PC-9 (cell line): ENCODE measurements at regions not wholly inside any gene's neighbourhood (a gene's known extent, or its start where the extent isn't known, plus 50 kb on each side); places are given as distances from the start of the nearest gene placed in this dataset.

Experiments used
- BruUV-seq: library from RNA; stranded (reverse); fragments of 400-500 nt; replicated peaks from 2 replicates; lab custom pipeline; 2021; lab: Mats Ljungman, UMichigan
- CTCF ChIA-PET: fragments of 300-600 bp; sonication (Branson Sonifier 250); formaldehyde crosslinking; loops from one replicate; lab custom pipeline; 2022; ENCODE audit warnings: antibody characterized with exemption; lab: Charles Lee
- POLR2A ChIA-PET: fragments of 300-600 bp; sonication (Branson Sonifier 250); formaldehyde crosslinking; loops from one replicate; lab custom pipeline; 2022; ENCODE audit warnings: antibody characterized with exemption; ENCODE audit not compliant: unreplicated experiment; lab: Charles Lee
- DNase-seq, 2 experiments: peaks; one replicate each; pipeline versions ENCODE4 v3.0.0 to v3.0.0-alpha.2; 2015 to 2022; ENCODE audit warnings: mixed read lengths in 1 of 2
- H2AFZ ChIP-seq: fragments of 200-600 bp; sonication (generic); 2 replicates; pipeline ENCODE4 v1.8.1; 2017; ENCODE audit warnings: antibody characterized with exemption
- H3F3A ChIP-seq: fragments of 200-600 bp; sonication (generic); 2 replicates; pipeline ENCODE4 v1.8.1; 2017; ENCODE audit warnings: antibody characterized with exemption, mild to moderate bottlenecking, low read depth; ENCODE audit not compliant: insufficient read depth
- H3K27ac ChIP-seq: fragments of 200-600 bp; sonication (generic); 2 replicates; pipeline ENCODE4 v1.6.1; 2016; ENCODE audit warnings: mixed run types
- H3K27me3 ChIP-seq: fragments of 200-600 bp; sonication (generic); 2 replicates; pipeline ENCODE4 v1.6.1; 2016; ENCODE audit warnings: low read depth, mixed run types; ENCODE audit not compliant: insufficient read depth
- H3K36me3 ChIP-seq: fragments of 200-600 bp; sonication (generic); 2 replicates; pipeline ENCODE4 v1.6.1; 2016; ENCODE audit warnings: low read depth, mixed run types
- H3K4me1 ChIP-seq: fragments of 200-600 bp; sonication (generic); replicated peaks from 2 replicates; pipeline ENCODE4 v1.6.1; 2016; ENCODE audit warnings: mixed run types; ENCODE audit not compliant: insufficient read depth
- H3K4me2 ChIP-seq: fragments of 200-600 bp; sonication (generic); 2 replicates; pipeline ENCODE4 v1.6.1; 2017; ENCODE audit warnings: mixed run types
- H3K4me3 ChIP-seq: fragments of 200-600 bp; sonication (generic); 2 replicates; pipeline ENCODE4 v1.6.1; 2016; ENCODE audit warnings: mixed run types
- H3K79me2 ChIP-seq: fragments of 200-600 bp; sonication (generic); 2 replicates; pipeline ENCODE4 v1.6.1; 2017; ENCODE audit warnings: low read depth, mixed run types
- H3K9me2 ChIP-seq: fragments of 200-600 bp; sonication (generic); 2 replicates; pipeline ENCODE4 v1.8.1; 2017; ENCODE audit warnings: mild to moderate bottlenecking; ENCODE audit not compliant: insufficient read depth
- H3K9me3 ChIP-seq: fragments of 200-600 bp; sonication (generic); 2 replicates; pipeline ENCODE4 v1.8.1; 2016; ENCODE audit warnings: low read depth; ENCODE audit not compliant: insufficient read depth
- H4K20me1 ChIP-seq: fragments of 200-600 bp; sonication (generic); 2 replicates; pipeline ENCODE4 v1.8.1; 2017; ENCODE audit not compliant: insufficient read depth
- EZH2 ChIP-seq: fragments of 200-600 bp; sonication (generic); IDR thresholded peaks from 2 replicates; pipeline ENCODE4 v1.8.0; 2017; ENCODE audit warnings: antibody characterized with exemption, low read depth
- intact Hi-C: fragments of 100-400 bp; cut with micrococcal nuclease; formaldehyde crosslinking; loops from one replicate; pipeline ENCODE4 v1.10.0; 2022; ENCODE audit not compliant: unreplicated experiment
- TF ChIP-seq, protein P1 (sequence below): fragments of 200-600 bp; sonication (generic); conservative IDR thresholded peaks from 2 replicates; pipeline ENCODE4 v1.6.1; 2017; ENCODE audit warnings: mixed run types, antibody characterized with exemption, mild to moderate bottlenecking, moderate library complexity

DNA sequence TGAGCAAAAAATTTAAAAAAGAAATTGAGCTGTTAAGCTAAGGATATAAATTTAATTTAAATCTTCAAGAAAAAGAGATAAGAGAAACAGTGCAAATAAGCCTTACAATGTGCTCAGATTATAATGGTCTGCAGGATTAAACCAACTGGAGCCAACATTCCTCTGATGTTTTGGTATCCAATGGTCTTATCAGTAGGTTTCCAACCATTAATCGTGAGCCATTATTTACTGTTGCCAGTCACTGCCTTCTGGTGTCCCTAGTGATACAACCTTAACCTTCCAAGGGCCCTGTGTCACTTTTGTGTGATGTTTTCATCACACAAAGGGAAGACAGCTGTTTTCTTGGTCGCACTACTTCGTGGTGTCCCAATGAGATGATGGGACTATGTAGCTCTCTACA is 134.5 kb upstream of the CTAGE1 start:
- H3K4me3 ChIP-seq: no peak overlapping the region
- peak overlapping the region; percentile 62 for H3K4me2 ChIP-seq
- H3K9me2 ChIP-seq: no peaks in the 10 kb centered on the region
- intact Hi-C loops: loop anchor here (5.0 kb wide), 1 partner anchor 270 kb away; no protein-coding TSS in a partner anchor
- TF ChIP-seq EZH2: no peak
- TF ChIP-seq, protein P1, sequence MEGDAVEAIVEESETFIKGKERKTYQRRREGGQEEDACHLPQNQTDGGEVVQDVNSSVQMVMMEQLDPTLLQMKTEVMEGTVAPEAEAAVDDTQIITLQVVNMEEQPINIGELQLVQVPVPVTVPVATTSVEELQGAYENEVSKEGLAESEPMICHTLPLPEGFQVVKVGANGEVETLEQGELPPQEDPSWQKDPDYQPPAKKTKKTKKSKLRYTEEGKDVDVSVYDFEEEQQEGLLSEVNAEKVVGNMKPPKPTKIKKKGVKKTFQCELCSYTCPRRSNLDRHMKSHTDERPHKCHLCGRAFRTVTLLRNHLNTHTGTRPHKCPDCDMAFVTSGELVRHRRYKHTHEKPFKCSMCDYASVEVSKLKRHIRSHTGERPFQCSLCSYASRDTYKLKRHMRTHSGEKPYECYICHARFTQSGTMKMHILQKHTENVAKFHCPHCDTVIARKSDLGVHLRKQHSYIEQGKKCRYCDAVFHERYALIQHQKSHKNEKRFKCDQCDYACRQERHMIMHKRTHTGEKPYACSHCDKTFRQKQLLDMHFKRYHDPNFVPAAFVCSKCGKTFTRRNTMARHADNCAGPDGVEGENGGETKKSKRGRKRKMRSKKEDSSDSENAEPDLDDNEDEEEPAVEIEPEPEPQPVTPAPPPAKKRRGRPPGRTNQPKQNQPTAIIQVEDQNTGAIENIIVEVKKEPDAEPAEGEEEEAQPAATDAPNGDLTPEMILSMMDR: no peak
- DNase-seq: peak in 1 of 2 experiments; percentile 72
- H3K27ac ChIP-seq: peak overlapping the region; percentile 99
- ChIA-PET CTCF (no interaction called here), POLR2A (no interaction called here)
- H3K79me2 ChIP-seq: no peaks in the 10 kb centered on the region
- TSS peak; percentile 85 for BruUV-seq
- H3K9me3 ChIP-seq: 0 out of 2 replicates have a peak, but pooled peaks cover 3% of the 10 kb centered on the region
- H3K36me3 ChIP-seq: no peaks in the 10 kb centered on the region
- H4K20me1 ChIP-seq: no peaks in the 10 kb centered on the region
- peaks cover 34% of the 10 kb centered on the region for H3F3A ChIP-seq
- H3K27me3 ChIP-seq: no peaks in the 10 kb centered on the region
- H3K4me1 ChIP-seq: peaks cover 43% of the 10 kb centered on the region
- 0 out of 2 replicates have a peak overlapping the region, but pooled peaks have one; percentile 43 for H2AFZ ChIP-seq

DNA sequence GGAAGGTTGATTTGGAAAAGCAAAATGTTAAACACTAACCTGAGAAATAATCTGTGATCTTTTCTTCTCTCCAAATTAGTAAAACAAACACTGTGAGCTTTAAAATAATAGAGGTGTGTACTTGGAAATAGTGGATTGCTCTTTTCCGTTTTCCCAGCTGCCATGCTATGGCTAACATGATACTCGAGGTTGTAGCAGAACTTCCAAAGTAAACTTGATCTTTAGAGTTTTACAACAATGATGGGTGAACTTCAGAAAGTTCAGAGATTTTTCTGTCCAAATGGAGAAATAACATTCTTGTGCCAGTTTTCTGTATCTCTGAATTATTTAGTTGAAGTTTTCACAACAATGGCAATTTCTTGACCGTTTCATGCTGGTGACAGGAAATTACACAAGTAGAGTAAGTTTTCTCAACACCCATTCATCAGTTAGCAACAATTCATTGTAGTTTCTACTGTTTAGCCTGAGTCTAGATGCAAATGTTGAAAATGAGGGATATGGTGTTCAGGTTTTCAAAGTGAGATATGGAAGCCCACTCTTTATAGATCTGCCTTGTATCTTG is 135.3 kb upstream of the CTAGE1 start:
- H3K79me2 ChIP-seq: no peaks in the 10 kb centered on the region
- H3K27ac ChIP-seq: peak overlapping the region; percentile 99
- intact Hi-C loops: loop anchor here (5.0 kb wide), 1 partner anchor 271 kb away; no protein-coding TSS in a partner anchor
- no peaks in the 10 kb centered on the region for H4K20me1 ChIP-seq
- H3K4me3 ChIP-seq: no peak overlapping the region
- 0 out of 2 replicates have a peak, but pooled peaks cover 3% of the 10 kb centered on the region for H3K9me3 ChIP-seq
- no TSS peak for BruUV-seq
- no peak for DNase-seq
- H2AFZ ChIP-seq: no peak overlapping the region
- peaks cover 34% of the 10 kb centered on the region for H3F3A ChIP-seq
- POLR2A ChIA-PET: interaction anchor here (0.6 kb wide), 1 partner anchor 210 kb away, joined by 4 read pairs; no protein-coding TSS in a partner anchor
- H3K4me2 ChIP-seq: peak overlapping the region; percentile 62
- peaks cover 51% of the 10 kb centered on the region for H3K4me1 ChIP-seq
- H3K9me2 ChIP-seq: no peaks in the 10 kb centered on the region
- no peak for TF ChIP-seq EZH2
- H3K36me3 ChIP-seq: no peaks in the 10 kb centered on the region
- CTCF ChIA-PET: no interaction called here
- no peaks in the 10 kb centered on the region for H3K27me3 ChIP-seq

DNA sequence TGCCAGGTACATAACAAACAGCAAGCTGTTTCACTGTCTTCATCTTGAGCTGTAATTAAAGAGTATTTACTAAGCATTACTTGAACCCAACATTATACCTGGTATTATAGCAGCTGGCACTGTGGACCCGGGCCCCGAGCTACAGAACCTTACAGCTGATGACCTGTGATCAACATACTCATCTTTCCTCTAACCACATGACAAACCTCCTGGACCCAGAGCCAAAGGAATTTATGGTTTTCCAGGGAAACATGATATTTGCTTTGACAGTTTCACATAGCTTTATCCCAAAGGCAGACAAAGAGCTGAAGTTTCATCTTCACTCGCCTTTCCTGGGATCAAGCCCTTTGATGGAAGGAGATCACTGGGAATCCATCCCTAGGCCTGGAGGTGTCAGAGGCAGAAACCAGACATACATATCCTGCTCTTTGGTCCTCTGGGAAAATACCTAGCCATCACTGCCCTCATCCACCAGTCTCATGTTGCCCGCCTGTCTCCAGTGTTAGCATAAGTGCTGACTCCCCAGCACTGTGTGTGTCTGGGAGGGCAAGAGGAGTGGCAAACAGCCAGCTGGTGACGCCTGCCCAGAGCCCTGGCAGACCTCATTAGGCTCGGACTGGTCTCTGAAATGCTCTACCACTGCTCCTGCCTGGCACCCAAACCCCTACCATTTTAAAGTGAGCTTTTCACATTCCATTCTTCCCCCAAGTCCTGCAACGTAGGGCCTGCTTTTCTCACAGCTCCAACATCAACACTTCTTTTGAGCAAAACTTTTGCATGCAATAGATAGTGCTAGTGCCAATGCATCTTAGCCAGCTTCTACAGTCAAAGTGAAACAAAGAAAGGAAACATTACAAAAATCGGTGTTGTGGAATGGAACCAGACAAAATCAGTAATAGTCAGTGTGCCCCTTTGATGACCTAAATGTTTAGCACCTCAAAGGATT is 138.8 kb upstream of the CTAGE1 start:
- Histone ChIP-seq H4K20me1 (no peaks in the 10 kb centered on the region), H3K4me1 (peaks cover 44% of the 10 kb centered on the region), H3K4me3 (no peak overlapping the region), H3K4me2 (no peak overlapping the region), H2AFZ (no peak overlapping the region), H3K27me3 (no peaks in the 10 kb centered on the region), H3F3A (peaks cover 17% of the 10 kb centered on the region), H3K27ac (no peak overlapping the region), H3K79me2 (no peaks in the 10 kb centered on the region), H3K36me3 (no peaks in the 10 kb centered on the region), H3K9me2 (no peaks in the 10 kb centered on the region), H3K9me3 (no peaks in the 10 kb centered on the region)
- CTCF ChIA-PET: no interaction called here
- no TSS peak for BruUV-seq
- intact Hi-C loops: no loop called here
- POLR2A ChIA-PET: interaction anchor here (0.6 kb wide), 1 partner anchor 333 kb away, joined by 3 read pairs; no protein-coding TSS in a partner anchor
- no peak for DNase-seq
- TF ChIP-seq, protein P1: no peak
- TF ChIP-seq EZH2: no peak
